GM12878 (cell line): ENCODE measurements at regions not wholly inside any gene's neighbourhood (a gene's known extent, or its start where the extent isn't known, plus 50 kb on each side); places are given as distances from the start of the nearest gene placed in this dataset.

Source experiments
- ATAC-seq: fragments of 200-7000 bp; cut with Tn5 transposase; 3 replicates; pipeline ENCODE4 v1.9.1; 2020; ENCODE audit warnings: mild to moderate bottlenecking, moderate library complexity
- BruUV-seq: library from RNA; stranded (reverse); fragments of 400-500 nt; replicated peaks from 2 replicates; lab custom pipeline; 2021; lab: Mats Ljungman, UMichigan
- CTCF ChIA-PET: fragments of 300-600 bp; sonication (Branson Sonifier 250); formaldehyde crosslinking; extraction: SDS; loops from one replicate; lab custom pipeline; 2021; ENCODE audit warnings: inconsistent platforms; lab: Yijun Ruan, JAX
- POLR2A ChIA-PET: fragments of 350-600 bp; formaldehyde crosslinking; extraction: SDS; loops from one replicate; lab custom pipeline; 2021; ENCODE audit warnings: inconsistent platforms; lab: Charles Lee
- RAD21 ChIA-PET: fragments of 300-600 bp; sonication (Branson Sonifier 250); formaldehyde crosslinking; loops from one replicate; lab custom pipeline; 2023; ENCODE audit warnings: antibody characterized with exemption; ENCODE audit not compliant: unreplicated experiment; lab: Charles Lee
- SMC1A ChIA-PET: fragments of 300-600 bp; sonication (Branson Sonifier 250); formaldehyde crosslinking; loops from one replicate; lab custom pipeline; 2023; ENCODE audit not compliant: unreplicated experiment, uncharacterized antibody; lab: Charles Lee
- DNase-seq: peaks from one replicate; pipeline ENCODE4 v3.0.0-alpha.2; 2011; ENCODE audit warnings: low read depth, low spot score
- FAIRE-seq: peaks from 3 replicates; lab custom pipeline; 2011; peaks lifted over from hg19 to GRCh38; lab: Jason Lieb, UNC
- H2AFZ ChIP-seq: 2 replicates; pipeline ENCODE4 v1.6.0; 2011; ENCODE audit warnings: low read depth, low read length, control low read depth; ENCODE audit not compliant: control insufficient read depth
- H3K27ac ChIP-seq: 2 replicates; pipeline ENCODE4 v1.5.1; 2011; ENCODE audit warnings: control low read depth; ENCODE audit not compliant: control insufficient read depth, insufficient read depth
- H3K27me3 ChIP-seq, 2 experiments: replicated peaks in 1 of 2; 2 replicates each; pipeline versions ENCODE4 v1.6.0 to v1.6.1; 2011; ENCODE audit warnings: low read length in 1 of 2; ENCODE audit not compliant: control insufficient read depth in 2 of 2, insufficient read depth in 2 of 2
- H3K36me3 ChIP-seq, 2 experiments: 2 replicates each; pipeline ENCODE4 v1.5.1; 2011; ENCODE audit warnings: low read length in 1 of 2; ENCODE audit not compliant: control insufficient read depth in 2 of 2, insufficient read depth in 2 of 2
- H3K4me1 ChIP-seq: 2 replicates; pipeline ENCODE4 v1.6.1; 2011; ENCODE audit warnings: mild to moderate bottlenecking, low read length, moderate library complexity, mixed read lengths; ENCODE audit not compliant: control insufficient read depth, insufficient read depth
- H3K4me2 ChIP-seq: 2 replicates; pipeline ENCODE4 v1.6.0; 2011; ENCODE audit warnings: control low read depth; ENCODE audit not compliant: control insufficient read depth, insufficient read depth
- H3K4me3 ChIP-seq: fragments of 200-600 bp; sonication (generic); 2 replicates; pipeline ENCODE4 v1.5.1; 2016
- H3K79me2 ChIP-seq: 2 replicates; pipeline ENCODE4 v1.6.0; 2011; ENCODE audit warnings: low read length; ENCODE audit not compliant: control insufficient read depth, insufficient read depth
- H3K9ac ChIP-seq: 2 replicates; pipeline ENCODE4 v1.8.0; 2011; ENCODE audit warnings: low read length, control low read depth, mixed read lengths; ENCODE audit not compliant: control insufficient read depth, insufficient read depth
- H3K9me3 ChIP-seq: replicated peaks from 3 replicates; pipeline ENCODE4 v1.5.1; 2011; ENCODE audit warnings: mild to moderate bottlenecking, low read length; ENCODE audit not compliant: control insufficient read depth, insufficient read depth
- H4K20me1 ChIP-seq: 2 replicates; pipeline ENCODE4 v1.6.0; 2011; ENCODE audit not compliant: control insufficient read depth, insufficient read depth
- BMI1 ChIP-seq: fragments of 450-650 bp; IDR thresholded peaks from 2 replicates; pipeline ENCODE4 v1.6.1; 2016; ENCODE audit warnings: mild to moderate bottlenecking, moderate library complexity, borderline replicate concordance
- CEBPZ ChIP-seq: fragments of 150-350 bp; IDR thresholded peaks from 2 replicates; pipeline ENCODE4 v1.6.1; 2016; ENCODE audit warnings: low read depth, low read length
- CHD4 ChIP-seq: fragments of 200-600 bp; sonication (generic); IDR thresholded peaks from 2 replicates; pipeline ENCODE4 v1.6.1; 2016; ENCODE audit warnings: mild to moderate bottlenecking
- CTCF ChIP-seq, 3 experiments: IDR thresholded peaks in 2 of 3; conservative IDR thresholded peaks in 1 of 3; 2 replicates each; pipeline ENCODE4 v1.5.1; 2011; ENCODE audit warnings: low read depth in 3 of 3, low read length in 3 of 3, mild to moderate bottlenecking in 3 of 3, control low read depth in 2 of 3, moderate library complexity in 2 of 3, inconsistent platforms in 1 of 3, mixed read lengths in 1 of 3; ENCODE audit not compliant: control insufficient read depth in 2 of 3, insufficient read depth in 1 of 3; ENCODE audit errors: extremely low read depth in 1 of 3
- HCFC1 ChIP-seq: fragments of 150-350 bp; IDR thresholded peaks from 2 replicates; pipeline ENCODE4 v1.6.1; 2014; ENCODE audit warnings: low read length
- KAT2A ChIP-seq: conservative IDR thresholded peaks from 2 replicates; pipeline ENCODE4 v1.6.1; 2011; ENCODE audit warnings: low read depth, low read length; ENCODE audit not compliant: control insufficient read depth
- LARP7 ChIP-seq: fragments of 450-650 bp; IDR thresholded peaks from 2 replicates; pipeline ENCODE4 v1.6.1; 2017; ENCODE audit warnings: mild to moderate bottlenecking
- MTA2 ChIP-seq: fragments of 450-650 bp; IDR thresholded peaks from 2 replicates; pipeline ENCODE4 v1.6.1; 2016; ENCODE audit warnings: low read depth, mild to moderate bottlenecking, moderate library complexity
- MYC ChIP-seq: IDR thresholded peaks from 2 replicates; pipeline ENCODE4 v1.6.1; 2011; ENCODE audit warnings: mild to moderate bottlenecking, low read length, moderate library complexity, inconsistent platforms; ENCODE audit not compliant: insufficient read depth, insufficient replicate concordance, insufficient read length, severe bottlenecking
- NFIC ChIP-seq: IDR thresholded peaks from 2 replicates; pipeline ENCODE4 v1.6.1; 2012; ENCODE audit warnings: low read depth, mild to moderate bottlenecking, inconsistent platforms, low read length, moderate library complexity
- PKNOX1 ChIP-seq: fragments of 450-650 bp; IDR thresholded peaks from 2 replicates; pipeline ENCODE4 v1.6.1; 2016; ENCODE audit warnings: mild to moderate bottlenecking
- SKIL ChIP-seq: fragments of 450-650 bp; IDR thresholded peaks from 2 replicates; pipeline ENCODE4 v1.6.1; 2017; ENCODE audit warnings: mild to moderate bottlenecking, low read depth, inconsistent platforms; ENCODE audit not compliant: poor library complexity, severe bottlenecking
- SPI1 ChIP-seq: IDR thresholded peaks from 2 replicates; pipeline ENCODE4 v1.6.1; 2011; ENCODE audit warnings: low read depth, mild to moderate bottlenecking, low read length, moderate library complexity, borderline replicate concordance; ENCODE audit not compliant: insufficient read depth
- WRNIP1 ChIP-seq: IDR thresholded peaks from 2 replicates; pipeline ENCODE4 v1.6.1; 2011; ENCODE audit warnings: low read depth, low read length, improper control_type of control experiment, borderline replicate concordance
- ZSCAN29 ChIP-seq: fragments of 450-650 bp; IDR thresholded peaks from 2 replicates; pipeline ENCODE4 v1.6.1; 2017; ENCODE audit warnings: mild to moderate bottlenecking, moderate library complexity
- WGBS: methylation state at CpG from one replicate; pipeline ENCODE4 v1.1.6; 2016; ENCODE audit warnings: low lambda C conversion rate; ENCODE audit not compliant: insufficient replicate concordance, insufficient coverage; ENCODE audit errors: missing lambda C conversion rate; 5-methylcytosine and 5-hydroxymethylcytosine counted together
- in situ Hi-C: fragments of 300-500 bp; cut with MboI; formaldehyde crosslinking; loops from 9 replicates; pipeline ENCODE4 v1.14.3; 2018; ENCODE audit warnings: mixed read lengths
- intact Hi-C: fragments of 100-400 bp; cut with micrococcal nuclease; formaldehyde crosslinking; loops from one replicate; pipeline ENCODE4 v1.14.2; 2022; ENCODE audit not compliant: unreplicated experiment

GRCh38 chr18:42649331-42650035, 466.0 kb downstream of the RIT2 start (continued):
- TF ChIP-seq CEBPZ (no peak), LARP7 (no peak), WRNIP1 (no peak), CHD4 (no peak), SKIL (no peak)

- H3K9ac ChIP-seq = no peak overlapping the region
- in situ Hi-C loops (no loop called here), intact Hi-C loops (no loop called here)
- no TSS peak for BruUV-seq
- H3K79me2 ChIP-seq = no peaks in the 10 kb centered on the region
- ChIA-PET SMC1A (no interaction called here), POLR2A (no interaction called here), CTCF (no interaction called here), RAD21 (no interaction called here)
- WGBS = 0% methylated on average over 3 of the region's 3 CpGs
- no peak overlapping the region for H3K27ac ChIP-seq
- no peak for ATAC-seq
- no peak overlapping the region for H2AFZ ChIP-seq
- H3K4me2 ChIP-seq = no peak overlapping the region
- no peak for FAIRE-seq
- no peaks in the 10 kb centered on the region for H3K4me1 ChIP-seq
- no peaks in the 10 kb centered on the region for H4K20me1 ChIP-seq
- H3K9me3 ChIP-seq = no peaks in the 10 kb centered on the region
- H3K36me3 ChIP-seq = no peaks in the 10 kb centered on the region
- H3K27me3 ChIP-seq = no peaks in the 10 kb centered on the region
- DNase-seq = no peak
- no peak overlapping the region for H3K4me3 ChIP-seq
- TF ChIP-seq NFIC (no peak), BMI1 (no peak), ZSCAN29 (no peak), MYC (no peak), SPI1 (no peak), KAT2A (no peak), HCFC1 (no peak), CTCF (IDR thresholded peaks at IDR 0.05 in 2 of 3, conservative IDR thresholded peaks at IDR 0.05 in 1 of 3; ENCODE audit: control insufficient read depth in 2 of 3, extremely low read depth in 1 of 3, insufficient read depth in 1 of 3, low read depth in 3 of 3, low read length in 3 of 3) (no peak), MTA2 (no peak), PKNOX1 (no peak)
These were observed 460.9 kb downstream of the RIT2 start for GRCh38 chr18:42654556-42654955.
